BLaER1 (cell line): ENCODE measurements at regions not wholly inside any gene's neighbourhood (a gene's known extent, or its start where the extent isn't known, plus 50 kb on each side); places are given as distances from the start of the nearest gene placed in this dataset.
"Not testable (repeated sequence)": the region's sequence is repeated elsewhere in the genome, so short reads cannot be mapped to it uniquely, and the experiment has no call there.

Experiments
- H3K27ac ChIP-seq: shearing (Covaris generic); formaldehyde crosslinking; 2 replicates; pipeline ENCODE4 v1.8.1; 2022
- H3K27me3 ChIP-seq: shearing (Covaris generic); formaldehyde crosslinking; 2 replicates; pipeline ENCODE4 v1.8.1; 2022
- H3K36me3 ChIP-seq: shearing (Covaris generic); formaldehyde crosslinking; 2 replicates; pipeline ENCODE4 v1.8.1; 2022
- H3K4me1 ChIP-seq: shearing (Covaris generic); formaldehyde crosslinking; 2 replicates; pipeline ENCODE4 v1.8.1; 2022
- H3K4me2 ChIP-seq: shearing (Covaris generic); formaldehyde crosslinking; 2 replicates; pipeline ENCODE4 v1.8.1; 2022
- H3K4me3 ChIP-seq: shearing (Covaris generic); formaldehyde crosslinking; 2 replicates; pipeline ENCODE4 v1.8.1; 2022
- H3K9ac ChIP-seq: shearing (Covaris generic); formaldehyde crosslinking; 2 replicates; pipeline ENCODE4 v1.8.1; 2022
- H3K9me3 ChIP-seq: shearing (Covaris generic); formaldehyde crosslinking; 2 replicates; pipeline ENCODE4 v1.8.1; 2022
- H4K20me1 ChIP-seq: shearing (Covaris generic); formaldehyde crosslinking; 2 replicates; pipeline ENCODE4 v1.8.1; 2022
- Cebpa-rat ChIP-seq: shearing (Covaris generic); IDR thresholded peaks from 2 replicates; pipeline ENCODE4 v1.8.1; 2022

DNA sequence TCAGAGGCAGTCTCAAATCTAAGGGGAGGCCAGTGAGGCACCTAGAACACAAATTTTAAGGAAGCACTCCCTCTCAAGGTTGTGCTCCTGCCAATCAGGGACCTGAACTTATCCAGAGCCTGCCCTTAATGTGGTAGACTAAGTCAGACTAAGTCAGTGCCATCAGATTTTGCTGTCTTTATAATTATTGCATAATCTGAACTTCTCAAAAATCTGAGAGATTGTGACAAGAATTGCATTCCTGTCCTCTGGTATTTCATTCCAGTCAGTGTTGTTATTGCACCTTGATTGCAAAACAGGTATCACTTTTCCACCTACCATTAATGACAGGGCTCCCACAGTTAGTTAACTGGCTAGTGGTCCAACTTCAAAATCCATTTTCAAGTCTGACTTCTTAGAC is 197.1 kb upstream of the HCN1 start:
- Histone ChIP-seq H3K9ac (no peak overlapping the region), H3K9me3 (peaks cover 22% of the 10 kb centered on the region)

DNA sequence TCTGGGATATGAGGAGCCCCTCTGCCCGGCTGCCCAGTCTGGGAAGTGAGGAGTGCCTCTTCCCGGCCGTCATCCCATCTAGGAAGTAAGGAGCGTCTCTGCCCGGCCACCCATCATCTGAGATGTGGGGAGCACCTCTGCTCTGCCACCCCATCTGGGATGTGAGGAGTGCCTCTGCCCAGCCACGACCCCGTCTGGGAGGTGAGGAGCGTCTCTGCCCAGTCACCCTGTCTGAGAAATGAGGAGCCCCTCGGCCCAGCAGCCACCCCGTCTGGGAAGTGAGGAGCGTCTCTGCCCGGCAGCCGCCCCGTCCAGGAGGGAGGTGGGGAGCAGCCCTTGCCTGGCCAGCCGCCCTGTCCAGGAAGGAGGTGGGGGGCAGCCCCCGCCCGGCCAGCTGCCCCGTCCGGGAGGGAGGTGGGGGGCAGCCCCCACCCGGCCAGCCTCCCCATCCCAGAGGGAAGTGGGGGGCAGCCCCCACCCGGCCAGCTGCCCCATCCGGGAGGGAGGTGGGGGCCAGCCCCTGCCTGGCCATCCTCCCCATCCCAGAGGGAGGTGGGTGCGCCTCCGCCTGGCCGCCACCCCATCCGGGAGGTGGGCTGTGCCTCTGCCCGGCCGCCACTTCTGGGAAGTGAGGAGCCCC is 194.4 kb upstream of the HCN1 start:
- not testable (repeated sequence) for H3K27ac ChIP-seq, H3K9ac ChIP-seq, H3K4me2 ChIP-seq, H3K36me3 ChIP-seq, H3K4me3 ChIP-seq, H3K27me3 ChIP-seq, H4K20me1 ChIP-seq, H3K4me1 ChIP-seq
- peaks cover 22% of the 10 kb centered on the region for H3K9me3 ChIP-seq

More for the DNA sequence above, 197.1 kb upstream of the HCN1 start:
- Histone ChIP-seq H3K27ac (no peak overlapping the region), H3K27me3 (no peaks in the 10 kb centered on the region), H4K20me1 (no peaks in the 10 kb centered on the region), H3K4me1 (peaks cover 7% of the 10 kb centered on the region), H3K36me3 (no peaks in the 10 kb centered on the region), H3K4me2 (peak overlapping the region; percentile 39), H3K4me3 (no peak overlapping the region)
- TF ChIP-seq Cebpa-rat: peak; percentile 52; the same call in 1 of the 2 replicates

- Histone ChIP-seq H4K20me1 (no peaks in the 10 kb centered on the region), H3K4me2 (no peak overlapping the region), H3K4me1 (no peaks in the 10 kb centered on the region), H3K27ac (no peak overlapping the region), H3K9me3 (no peaks in the 10 kb centered on the region), H3K4me3 (no peak overlapping the region), H3K36me3 (no peaks in the 10 kb centered on the region), H3K9ac (no peak overlapping the region), H3K27me3 (no peaks in the 10 kb centered on the region)
- TF ChIP-seq Cebpa-rat: no peak
These were observed 166.6 kb upstream of the HCN1 start for GRCh38 chr5:45862763-45863162.

GRCh38 chr5:45847877-45848276 is 151.7 kb upstream of the HCN1 start:
- H3K27me3 ChIP-seq: no peaks in the 10 kb centered on the region
- H3K4me1 ChIP-seq: no peaks in the 10 kb centered on the region
- H3K9me3 ChIP-seq: no peaks in the 10 kb centered on the region; the same call in 1 of the 2 replicates
- H3K36me3 ChIP-seq: no peaks in the 10 kb centered on the region
- TF ChIP-seq Cebpa-rat: no peak
- H3K9ac ChIP-seq: no peak overlapping the region
- H3K4me3 ChIP-seq: no peak overlapping the region
- no peak overlapping the region for H3K27ac ChIP-seq
- H3K4me2 ChIP-seq: no peak overlapping the region
- no peaks in the 10 kb centered on the region for H4K20me1 ChIP-seq

DNA sequence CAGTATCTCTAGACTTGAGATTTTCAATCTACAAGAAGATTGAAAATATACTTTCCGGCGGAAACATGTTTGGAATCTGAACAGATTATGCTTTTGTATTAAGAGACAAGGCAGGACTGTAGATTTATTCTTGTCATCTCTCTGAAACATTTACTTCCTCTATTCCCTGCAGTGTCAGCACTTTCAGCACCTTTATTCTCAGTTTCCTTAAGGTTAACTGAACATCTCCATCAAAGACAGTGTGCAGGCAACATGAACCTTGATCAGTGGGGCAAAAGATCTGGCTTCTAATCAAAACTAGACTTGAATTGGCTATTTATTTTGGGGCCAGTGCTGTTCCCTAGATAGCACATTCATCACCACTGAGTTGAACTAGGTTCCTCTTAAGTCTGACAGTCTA is 129.9 kb upstream of the HCN1 start:
- Histone ChIP-seq H3K4me1 (no peaks in the 10 kb centered on the region), H3K4me2 (no peak overlapping the region), H3K9me3 (no peaks in the 10 kb centered on the region), H3K36me3 (no peaks in the 10 kb centered on the region), H3K9ac (no peak overlapping the region), H3K27ac (no peak overlapping the region), H3K27me3 (no peaks in the 10 kb centered on the region), H3K4me3 (no peak overlapping the region), H4K20me1 (no peaks in the 10 kb centered on the region)
- TF ChIP-seq Cebpa-rat: no peak

DNA sequence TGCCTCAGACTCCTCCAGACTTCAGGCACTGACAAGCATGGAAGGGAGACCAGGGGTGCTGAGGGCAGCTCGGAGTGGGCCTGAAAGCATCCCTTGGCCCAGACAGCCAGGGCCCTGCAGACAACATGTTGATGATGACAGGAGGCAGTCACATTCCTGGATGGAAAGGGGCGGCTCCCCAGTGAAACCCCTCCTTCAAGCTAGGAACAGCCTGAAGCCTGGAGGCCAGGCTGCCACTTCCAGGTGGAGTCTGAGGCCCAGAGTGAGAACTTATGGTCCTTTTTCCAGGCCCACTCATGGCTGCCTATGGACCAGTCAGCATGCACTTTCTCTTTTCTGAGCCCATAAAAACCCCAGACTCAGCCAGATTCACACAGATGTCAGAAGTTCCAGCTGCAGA is 104.2 kb upstream of the HCN1 start:
- Histone ChIP-seq H3K9ac (no peak overlapping the region), H4K20me1 (no peaks in the 10 kb centered on the region), H3K27me3 (no peaks in the 10 kb centered on the region; the same call in 1 of the 2 replicates), H3K9me3 (peaks cover 32% of the 10 kb centered on the region), H3K36me3 (no peaks in the 10 kb centered on the region), H3K4me2 (no peak overlapping the region), H3K4me1 (no peaks in the 10 kb centered on the region), H3K4me3 (no peak overlapping the region), H3K27ac (no peak overlapping the region)
- no peak for TF ChIP-seq Cebpa-rat

DNA sequence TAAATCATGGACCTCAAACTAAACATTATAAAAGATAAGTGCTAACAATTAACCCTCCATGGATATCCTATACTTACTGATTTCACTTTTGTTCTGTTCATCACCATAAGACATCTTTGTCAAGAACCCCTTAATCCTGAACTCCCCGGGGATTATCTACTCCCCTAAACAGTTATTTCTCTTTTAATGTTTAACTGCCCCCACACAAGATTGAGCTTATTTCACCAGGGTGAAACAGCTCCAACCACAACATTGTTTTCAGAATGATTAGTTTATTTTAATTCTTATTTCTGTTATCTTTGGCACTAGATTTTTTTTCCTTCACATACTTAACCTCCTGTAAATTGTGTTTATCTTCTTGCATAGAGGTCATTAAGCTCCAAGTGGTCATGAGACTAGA is 103.2 kb upstream of the HCN1 start:
- H3K4me3 ChIP-seq: no peak overlapping the region
- peaks cover 32% of the 10 kb centered on the region for H3K9me3 ChIP-seq
- H4K20me1 ChIP-seq: no peaks in the 10 kb centered on the region
- H3K4me2 ChIP-seq: no peak overlapping the region
- H3K27ac ChIP-seq: no peak overlapping the region
- H3K9ac ChIP-seq: no peak overlapping the region
- no peaks in the 10 kb centered on the region for H3K36me3 ChIP-seq
- H3K4me1 ChIP-seq: no peaks in the 10 kb centered on the region
- no peaks in the 10 kb centered on the region; the same call in 1 of the 2 replicates for H3K27me3 ChIP-seq
- TF ChIP-seq Cebpa-rat: no peak

DNA sequence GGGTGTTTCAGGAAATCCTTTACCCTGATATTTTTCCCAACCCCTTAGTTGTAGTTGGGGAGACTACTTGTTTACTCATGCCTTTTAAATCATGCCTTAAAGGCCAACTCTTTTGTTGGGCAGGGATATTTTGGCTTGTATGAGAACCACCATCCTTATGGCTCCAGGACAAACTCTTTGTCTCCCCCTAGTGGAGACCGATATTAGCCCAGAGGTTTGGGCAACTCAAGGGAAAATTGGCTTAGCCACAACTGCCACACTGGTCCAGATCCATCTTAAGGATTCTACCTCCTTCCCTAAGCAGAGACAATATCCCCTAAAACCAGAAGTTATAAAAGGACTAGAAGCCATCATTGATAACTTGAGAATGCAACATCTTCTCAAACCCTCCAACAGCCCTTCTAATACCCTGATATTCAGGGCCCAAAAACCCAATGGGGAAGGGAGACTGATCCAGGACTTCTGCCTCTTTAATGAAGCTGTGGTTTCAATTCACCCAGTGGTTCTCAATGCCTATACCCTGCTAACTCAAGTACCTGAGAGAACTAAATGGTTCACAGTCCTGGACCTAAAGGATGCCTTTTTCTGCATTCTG is 100.9 kb upstream of the HCN1 start:
- Histone ChIP-seq H3K4me2 (no peak overlapping the region), H3K9me3 (peaks cover 31% of the 10 kb centered on the region), H3K36me3 (no peaks in the 10 kb centered on the region), H3K4me1 (0 out of 2 replicates have a peak, but pooled peaks cover 5% of the 10 kb centered on the region), H4K20me1 (no peaks in the 10 kb centered on the region), H3K27me3 (no peaks in the 10 kb centered on the region; the same call in 1 of the 2 replicates), H3K4me3 (no peak overlapping the region), H3K27ac (no peak overlapping the region), H3K9ac (no peak overlapping the region)
- TF ChIP-seq Cebpa-rat: no peak

DNA sequence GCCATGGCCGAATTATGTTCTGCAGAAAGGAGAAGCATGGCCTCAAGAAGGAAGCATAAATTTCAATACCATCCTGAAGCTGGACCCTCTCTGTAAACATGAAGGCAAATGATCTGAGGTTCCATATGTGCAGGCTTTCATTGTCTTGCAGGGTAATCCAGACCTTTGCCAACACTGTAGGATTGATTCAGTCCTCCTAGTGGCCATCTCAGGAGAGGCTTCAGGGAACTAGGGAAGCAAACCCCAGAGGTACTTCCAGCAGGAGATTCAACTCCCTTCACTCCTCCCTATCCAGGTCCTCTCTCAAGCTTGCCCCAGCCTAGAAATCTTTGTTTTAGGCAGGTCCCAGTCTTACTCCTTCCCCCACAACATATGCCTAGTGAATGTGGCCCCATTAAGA is 99.3 kb upstream of the HCN1 start:
- H3K4me2 ChIP-seq: no peak overlapping the region

DNA sequence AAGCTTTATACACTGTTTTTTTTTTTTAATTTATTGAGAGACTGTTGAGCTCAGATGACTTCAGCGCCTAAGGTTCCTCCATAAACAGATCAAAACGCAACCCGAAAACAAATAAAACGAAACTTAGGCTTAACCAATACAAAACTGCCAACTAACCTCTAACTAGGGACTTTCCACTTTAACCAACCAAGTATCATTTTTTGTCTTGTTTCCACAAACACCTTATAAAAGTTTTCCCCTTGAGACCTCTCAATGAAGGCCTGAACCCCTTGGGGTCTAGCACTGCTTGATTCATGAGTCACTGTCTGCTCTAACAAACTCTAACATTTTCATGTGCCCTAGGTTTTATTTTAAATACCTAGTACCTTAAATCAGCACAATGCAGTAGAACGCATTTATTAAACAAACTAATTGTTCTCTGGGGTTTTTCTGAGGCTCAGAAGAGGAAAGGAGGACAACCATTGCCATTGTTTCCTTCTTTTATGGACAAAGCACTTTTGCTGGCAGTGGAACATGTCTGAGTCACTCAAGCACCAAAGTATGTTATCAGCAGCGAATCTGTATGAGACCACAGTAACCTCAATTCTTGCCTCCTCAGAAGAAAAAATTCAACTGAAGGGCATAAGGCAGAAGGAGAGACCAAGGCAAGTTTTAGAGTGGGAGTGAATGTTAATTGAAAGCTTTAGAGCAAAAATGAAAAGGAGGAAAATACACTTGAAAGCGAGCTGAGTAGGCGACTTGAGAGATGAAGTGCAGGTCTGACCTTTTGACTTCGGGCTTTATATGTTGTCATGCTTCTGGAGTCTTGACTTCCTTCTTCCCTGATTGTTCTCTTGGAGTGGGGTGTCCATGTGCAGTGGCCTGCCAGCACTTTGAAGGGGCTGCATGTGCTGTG is 97.7 kb upstream of the HCN1 start:
- no peak overlapping the region for H3K4me3 ChIP-seq
- H3K27ac ChIP-seq: no peak overlapping the region
- H3K4me2 ChIP-seq: no peak overlapping the region; the same call in 1 of the 2 replicates
- peaks cover 4% of the 10 kb centered on the region; the same call in 1 of the 2 replicates for H3K9me3 ChIP-seq
- H3K27me3 ChIP-seq: no peaks in the 10 kb centered on the region
- no peak for TF ChIP-seq Cebpa-rat
- H3K9ac ChIP-seq: no peak overlapping the region
- H4K20me1 ChIP-seq: no peaks in the 10 kb centered on the region
- H3K36me3 ChIP-seq: no peaks in the 10 kb centered on the region
- 0 out of 2 replicates have a peak, but pooled peaks cover 5% of the 10 kb centered on the region for H3K4me1 ChIP-seq

More for the DNA sequence above, 99.3 kb upstream of the HCN1 start:
- Histone ChIP-seq H3K4me3 (no peak overlapping the region), H3K4me1 (0 out of 2 replicates have a peak, but pooled peaks cover 5% of the 10 kb centered on the region), H3K9ac (no peak overlapping the region), H4K20me1 (no peaks in the 10 kb centered on the region), H3K9me3 (peaks cover 17% of the 10 kb centered on the region), H3K27ac (no peak overlapping the region), H3K27me3 (no peaks in the 10 kb centered on the region; the same call in 1 of the 2 replicates), H3K36me3 (no peaks in the 10 kb centered on the region)
- TF ChIP-seq Cebpa-rat: no peak
